NCI-H1694 treated with DMSO at 0.1 percent for 48 hours (cell line): ENCODE measurements at regions not wholly inside any gene's neighbourhood (a gene's known extent, or its start where the extent isn't known, plus 50 kb on each side); places are given as distances from the start of the nearest gene placed in this dataset.
"Not testable (repeated sequence)": the region's sequence is repeated elsewhere in the genome, so short reads cannot be mapped to it uniquely, and the experiment has no call there.

ENCODE experiments used
- DNase-seq: peaks from one replicate; lab custom pipeline; 2025; lab: John Stamatoyannopoulos, UW

GRCh38 chr7:13778967-13779366, 210.5 kb downstream of the ETV1 start:
- no peak for DNase-seq

DNA sequence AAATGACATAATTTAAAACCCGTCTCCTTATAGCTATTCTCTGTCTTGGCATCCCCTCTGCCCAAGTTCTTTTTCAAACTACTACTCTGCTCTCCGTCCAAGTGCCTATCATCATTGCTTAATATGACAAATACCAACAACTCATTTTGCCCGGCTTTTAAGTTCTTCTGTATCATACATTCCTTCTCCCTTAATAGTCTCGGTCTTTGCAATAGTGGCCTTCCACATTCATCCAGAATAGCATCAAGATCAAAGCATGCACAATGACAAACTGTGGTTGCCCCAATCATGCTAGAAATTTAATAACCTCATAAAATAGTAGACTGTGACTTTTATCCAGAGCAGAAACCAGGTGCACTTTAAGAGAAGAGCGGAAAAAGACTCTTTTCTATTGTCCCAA, 198.9 kb downstream of the ETV1 start:
- no peak for DNase-seq

GRCh38 chr7:13792208-13792607, 197.3 kb downstream of the ETV1 start:
- no peak for DNase-seq

DNA sequence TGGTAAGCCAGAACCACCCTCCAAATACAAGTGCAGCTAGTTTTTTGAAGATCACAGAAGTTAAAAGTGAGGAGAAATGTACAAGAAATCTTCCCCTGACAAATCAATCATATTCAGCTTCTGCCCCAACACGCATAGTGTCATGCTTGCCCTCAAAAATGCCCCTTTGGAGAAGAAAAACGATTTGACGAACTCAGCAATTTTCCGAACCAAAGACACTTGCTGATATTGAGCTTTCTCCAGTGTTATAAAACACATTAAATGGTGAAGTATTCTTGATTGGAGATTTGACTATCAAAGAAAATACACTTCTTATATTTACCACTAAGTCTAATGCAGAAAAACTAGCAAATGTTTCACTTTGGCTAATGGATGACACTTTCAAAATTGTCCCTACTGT, 195.5 kb downstream of the ETV1 start:
- DNase-seq = no peak

DNA sequence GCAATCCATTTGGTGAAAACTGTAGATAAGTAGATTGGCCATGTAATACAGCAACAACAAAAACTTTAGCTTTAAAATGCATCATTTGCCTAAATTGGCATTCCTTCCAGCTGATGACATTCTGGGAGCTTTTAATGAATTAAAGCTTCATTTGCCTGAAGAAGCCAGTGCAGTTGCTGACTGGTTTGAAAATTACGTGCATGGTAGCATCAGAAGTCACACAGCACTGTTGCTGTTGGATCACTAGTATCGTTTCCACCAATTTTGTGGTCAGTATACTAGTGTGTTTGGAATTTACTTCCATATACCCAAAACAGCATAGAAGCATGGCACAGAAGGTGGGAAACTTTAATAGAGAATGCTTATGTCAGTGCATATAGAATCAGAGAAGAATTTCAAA, 194.9 kb downstream of the ETV1 start:
- no peak for DNase-seq

- no peak for DNase-seq
Observed at GRCh38 chr7:13797545-13797944, 191.9 kb downstream of the ETV1 start.

- peak; percentile 59 for DNase-seq
Observed at GRCh38 chr7:13800694-13801448, 188.6 kb downstream of the ETV1 start.

GRCh38 chr7:13801669-13802068, 187.8 kb downstream of the ETV1 start:
- DNase-seq = peak; percentile 0

DNA sequence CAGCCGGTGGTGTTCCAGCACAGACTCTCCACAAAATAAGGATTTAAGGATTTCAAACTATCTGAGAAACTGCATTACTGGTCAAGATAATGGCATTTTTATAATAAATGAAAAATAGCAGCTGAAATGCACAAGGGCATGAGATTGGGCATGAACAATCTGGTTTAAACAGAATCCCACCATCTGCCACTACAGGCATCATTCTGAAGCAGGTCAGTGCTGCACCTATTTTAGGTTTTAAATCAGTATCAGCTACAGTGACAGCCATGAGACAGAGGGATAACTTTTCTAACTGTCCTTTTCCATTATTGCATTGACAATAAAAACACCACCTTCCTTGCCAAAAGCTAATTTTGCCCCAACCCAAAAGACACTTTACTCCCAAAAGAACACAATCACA, 186.8 kb downstream of the ETV1 start:
- peak; percentile 40 for DNase-seq

GRCh38 chr7:13803134-13803533, 186.3 kb downstream of the ETV1 start:
- DNase-seq = peak; percentile 2

GRCh38 chr7:13806089-13806867, 183.2 kb downstream of the ETV1 start:
- DNase-seq = not testable (repeated sequence)

GRCh38 chr7:13817230-13817629, 172.2 kb downstream of the ETV1 start:
- not testable (repeated sequence) for DNase-seq

DNA sequence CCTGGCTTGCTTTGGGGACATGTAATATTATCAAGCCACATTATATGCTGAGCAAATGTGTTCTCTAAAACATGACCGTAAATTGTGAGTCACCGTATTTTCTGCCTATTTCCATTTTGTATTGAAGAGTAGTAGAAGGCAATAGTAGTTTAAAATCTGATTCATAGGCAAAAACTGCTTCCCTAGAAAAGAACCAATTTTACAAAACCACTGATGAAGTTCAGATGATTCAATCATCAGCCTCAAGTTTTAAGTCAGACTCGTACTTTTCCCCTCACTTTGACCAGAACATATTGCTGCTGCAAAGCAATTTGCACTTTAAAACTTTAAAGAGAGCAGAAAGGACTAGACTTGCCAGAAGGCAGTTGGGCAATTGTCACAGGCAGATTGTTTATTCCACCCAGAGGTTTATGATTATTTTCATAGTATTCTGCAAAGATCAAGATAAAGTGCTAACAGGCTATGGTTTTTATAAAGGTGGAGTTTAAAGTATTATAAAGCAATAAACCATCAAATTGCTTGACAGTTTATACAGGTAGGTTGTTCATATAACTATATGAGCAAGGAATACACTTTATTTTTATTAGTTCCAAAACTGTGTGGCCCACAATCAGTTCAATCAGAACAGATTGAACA, 168.2 kb downstream of the ETV1 start:
- DNase-seq = no peak

DNA sequence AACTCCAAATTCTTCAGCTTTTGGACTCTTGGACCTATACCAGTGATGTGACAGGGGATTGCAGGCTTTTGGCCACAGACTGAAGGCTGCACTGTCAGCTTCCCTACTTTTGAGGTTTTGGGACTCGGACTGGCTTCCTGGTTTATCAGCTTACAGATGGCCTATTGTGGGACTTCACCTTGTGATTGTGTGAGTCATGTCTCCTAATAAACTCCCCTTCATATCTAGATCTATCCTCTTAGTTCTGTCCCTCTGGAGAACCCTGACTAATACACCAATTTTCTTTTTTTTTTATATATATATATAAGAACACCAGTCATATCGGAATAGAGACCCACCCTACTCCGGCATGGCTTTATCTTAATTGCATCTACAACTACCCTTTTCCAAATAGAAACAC, 166.8 kb downstream of the ETV1 start:
- no peak for DNase-seq

GRCh38 chr7:13826752-13827151, 162.7 kb downstream of the ETV1 start:
- DNase-seq = no peak

DNA sequence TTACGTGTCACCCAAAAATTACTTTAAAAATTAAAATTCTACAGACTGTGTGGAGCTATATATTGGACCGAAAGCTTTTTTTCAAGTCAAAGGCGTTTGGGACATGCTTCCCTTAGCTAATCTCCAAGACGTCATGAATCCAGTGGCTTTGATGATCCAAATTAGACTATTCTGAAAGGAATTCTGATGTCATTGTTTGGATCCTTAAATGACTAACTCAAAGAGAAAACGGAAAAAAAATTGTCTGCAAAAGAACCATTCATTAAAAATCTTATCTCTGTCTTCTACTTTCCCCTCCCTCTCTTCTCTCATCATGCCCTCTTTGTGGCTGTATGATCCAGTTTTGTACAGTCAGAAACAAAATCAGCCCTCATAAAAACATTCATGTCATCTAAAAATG, 161.8 kb downstream of the ETV1 start:
- no peak for DNase-seq

DNA sequence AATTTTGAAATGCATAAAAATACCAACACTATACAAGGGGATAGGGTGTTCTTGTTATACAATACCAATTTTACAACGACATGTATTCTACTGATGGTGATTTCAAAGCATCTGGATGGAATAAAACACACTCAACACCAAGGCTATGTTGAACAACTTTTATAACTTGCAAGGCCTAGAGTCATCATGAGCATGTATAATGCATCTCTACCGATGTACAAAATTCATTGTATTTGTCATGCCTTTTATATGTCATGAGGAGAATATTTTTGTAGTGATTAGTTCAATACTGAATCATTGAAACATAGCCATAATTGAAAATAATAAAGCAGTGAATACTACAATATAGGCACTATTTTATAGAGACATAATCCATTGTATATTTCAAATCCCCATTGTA, 160.2 kb downstream of the ETV1 start:
- no peak for DNase-seq

DNA sequence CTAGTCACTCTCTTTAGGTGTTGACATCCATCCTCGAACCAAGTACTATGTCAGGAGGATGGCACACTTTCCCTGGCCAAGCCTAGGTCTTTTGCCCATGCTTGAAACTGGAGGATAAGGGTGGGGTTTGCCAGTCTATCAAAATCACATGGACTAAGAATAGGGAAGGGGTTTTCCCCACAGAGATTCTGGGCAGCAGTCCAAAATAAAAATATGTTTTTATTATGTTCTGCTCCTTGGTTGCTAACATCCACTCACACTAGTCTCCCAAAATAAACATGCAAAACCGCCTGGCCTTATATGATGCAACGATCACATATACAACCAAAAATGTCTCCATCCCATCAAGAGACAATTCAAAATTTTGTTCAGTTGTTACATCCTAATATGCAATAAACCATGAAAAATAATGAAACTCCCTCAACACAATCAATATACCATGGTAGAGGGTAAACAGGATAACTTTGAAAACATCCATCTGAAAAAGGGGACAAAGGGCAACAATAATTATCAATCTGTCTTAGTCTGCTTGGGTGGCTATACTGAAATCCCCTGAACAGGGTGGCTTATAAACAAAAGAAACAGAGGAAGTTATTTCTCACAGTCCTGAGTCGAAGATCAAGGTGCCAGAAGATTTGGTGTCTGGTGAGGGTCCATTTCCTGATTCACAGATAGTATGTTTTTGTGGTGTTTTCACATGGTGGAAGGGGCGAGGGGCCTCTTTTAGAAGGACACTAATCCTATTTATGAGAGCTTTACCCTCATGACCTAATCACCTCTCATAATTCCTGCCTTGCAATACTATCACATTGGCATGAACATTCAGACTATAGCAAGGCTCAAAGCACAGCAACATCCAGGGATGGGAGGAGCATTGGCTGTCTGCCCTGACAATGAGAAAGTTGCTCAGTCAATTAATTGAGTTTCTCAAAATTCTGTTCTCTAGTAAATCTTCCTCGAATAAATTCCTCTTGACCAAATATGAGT, 159.3 kb downstream of the ETV1 start:
- peak; percentile 15 for DNase-seq

- DNase-seq = no peak
Observed at GRCh38 chr7:13832346-13832745, 157.1 kb downstream of the ETV1 start.

DNA sequence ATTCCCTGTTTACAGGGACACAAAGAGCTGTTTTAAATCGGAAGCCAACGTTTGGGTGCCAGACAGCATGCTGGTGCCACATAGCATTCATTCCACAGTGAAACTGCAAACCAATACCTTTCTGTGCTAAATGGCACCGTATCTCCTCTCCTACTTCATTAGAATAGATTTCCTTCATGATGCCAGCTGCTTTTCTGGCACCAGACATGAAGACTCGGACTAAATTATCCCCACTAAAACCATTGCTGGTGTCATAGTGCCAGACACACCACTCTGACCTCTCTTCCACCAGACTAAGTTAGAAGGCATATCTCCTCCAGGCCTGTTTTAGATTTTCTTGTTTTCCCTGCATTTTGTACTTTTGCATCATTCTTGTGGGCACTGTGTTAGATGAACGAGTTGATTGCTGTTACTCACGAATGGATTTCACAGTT, 155.1 kb downstream of the ETV1 start:
- no peak for DNase-seq

- DNase-seq = no peak
Observed at GRCh38 chr7:13835442-13835841, 154.0 kb downstream of the ETV1 start.

GRCh38 chr7:13839063-13839462, 150.4 kb downstream of the ETV1 start:
- DNase-seq = peak; percentile 24
